Lung (tissue), 11 donors: ENCODE measurements at regions not wholly inside any gene's neighbourhood (a gene's known extent, or its start where the extent isn't known, plus 50 kb on each side); places are given as distances from the start of the nearest gene placed in this dataset.

Experiments
- ATAC-seq: fragments of 200-7000 bp; cut with Tn5 transposase; one replicate; pipeline ENCODE4 v1.9.1; 2020; ENCODE audit warnings: moderate number of reproducible peaks; ENCODE audit not compliant: insufficient read depth, low FRiP score
- DNase-seq, 3 donors: peaks; one replicate each; pipeline ENCODE4 v3.0.0-alpha.2; 2013 to 2017
- H3K27ac ChIP-seq, 2 donors: one replicate each; pipeline ENCODE4 v1.5.1; 2013; ENCODE audit warnings: mild to moderate bottlenecking in 2 of 2, moderate library complexity in 2 of 2, control low read depth in 1 of 2, inconsistent platforms in 1 of 2, low read depth in 1 of 2, low read length in 1 of 2
- H3K27me3 ChIP-seq, 3 donors: one replicate each; pipeline ENCODE4 v1.5.1; 2013; ENCODE audit warnings: low read length in 2 of 3; ENCODE audit not compliant: control insufficient read depth in 3 of 3, insufficient read depth in 3 of 3
- H3K36me3 ChIP-seq, 4 donors: one replicate each; pipeline ENCODE4 v1.5.1; 2013; ENCODE audit warnings: low read length in 4 of 4, mild to moderate bottlenecking in 1 of 4, moderate library complexity in 1 of 4; ENCODE audit not compliant: control insufficient read depth in 4 of 4, insufficient read depth in 4 of 4
- H3K4me1 ChIP-seq, 5 donors: one replicate each; pipeline ENCODE4 v1.5.1; 2013; ENCODE audit warnings: low read length in 5 of 5, mild to moderate bottlenecking in 2 of 5, moderate library complexity in 1 of 5; ENCODE audit not compliant: control insufficient read depth in 5 of 5, insufficient read depth in 5 of 5
- H3K4me3 ChIP-seq: one replicate; pipeline ENCODE4 v1.5.1; 2013; ENCODE audit warnings: mild to moderate bottlenecking, control low read depth, moderate library complexity
- H3K9ac ChIP-seq, 2 donors: one replicate each; pipeline ENCODE4 v1.5.1; 2013; ENCODE audit warnings: low read length in 2 of 2, control low read depth in 1 of 2; ENCODE audit not compliant: insufficient read depth in 1 of 2
- H3K9me3 ChIP-seq, 4 donors: one replicate each; pipeline ENCODE4 v1.5.1; 2013; ENCODE audit warnings: low read length in 3 of 4, mild to moderate bottlenecking in 1 of 4, moderate library complexity in 1 of 4; ENCODE audit not compliant: control insufficient read depth in 4 of 4, insufficient read depth in 3 of 4
- CTCF ChIP-seq: IDR thresholded peaks from 2 replicates; pipeline ENCODE4 v1.5.1; 2012; ENCODE audit warnings: mild to moderate bottlenecking; ENCODE audit errors: control extremely low read depth, extremely low read depth
- WGBS, 2 donors: extraction: QIAGEN DNeasy Blood & Tissue Kit; methylation state at CpG; one replicate each; pipeline ENCODE4 v1.1.7; 2013; 5-methylcytosine and 5-hydroxymethylcytosine counted together
- donor health status: control.
- donor health status: control.
- donor health status: Bipolar disorder and iron deficiency.
- donor health status: healthy.
- donor health status: DM: yes; HTN: yes; CAD: no.

DNA sequence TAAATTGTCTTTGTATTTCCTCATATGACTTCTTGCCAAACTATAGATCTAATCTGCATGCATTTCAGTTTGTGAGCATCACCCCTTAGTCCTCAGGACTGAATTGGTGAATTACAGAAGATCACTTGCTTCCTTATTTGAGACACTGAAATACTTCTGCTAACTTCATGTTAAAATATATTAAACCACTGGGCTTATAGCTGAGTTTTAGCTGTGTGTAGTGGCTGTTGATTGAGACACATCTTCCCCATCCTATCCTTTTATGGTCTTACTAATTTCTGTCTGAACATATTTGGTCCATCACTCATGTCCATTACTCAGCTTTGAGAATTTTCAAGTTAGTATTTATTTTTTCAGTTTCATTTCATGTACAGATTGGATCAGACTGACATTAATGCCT is 295.9 kb downstream of the PSAT1 start:
- no peaks in the 10 kb centered on the region for H3K4me1 ChIP-seq
- no peak for TF ChIP-seq CTCF
- no peaks in the 10 kb centered on the region for H3K36me3 ChIP-seq
- H3K27ac ChIP-seq, result no peak overlapping the region
- ATAC-seq (no peak), DNase-seq (no peak)
- H3K4me3 ChIP-seq, result no peak overlapping the region
- peaks cover 0 to 1% (median 0%) of the 10 kb centered on the region in 4 donors for H3K9me3 ChIP-seq
- no peaks in the 10 kb centered on the region for H3K27me3 ChIP-seq
- no peak overlapping the region for H3K9ac ChIP-seq

- no peak overlapping the region for H3K4me3 ChIP-seq
- H3K27me3 ChIP-seq, result peaks cover 0 to 5% (median 4%) of the 10 kb centered on the region in 3 donors
- ATAC-seq (no peak), DNase-seq (no peak)
- H3K4me1 ChIP-seq, result no peaks in the 10 kb centered on the region
- no peaks in the 10 kb centered on the region for H3K9me3 ChIP-seq
- no peak for TF ChIP-seq CTCF
- H3K27ac ChIP-seq, result no peak overlapping the region
- no peak overlapping the region for H3K9ac ChIP-seq
- no peaks in the 10 kb centered on the region for H3K36me3 ChIP-seq
- 69 to 85% methylated on average over 5 of the region's 5 CpGs for WGBS, 2 donors
Measured at GRCh38 chr9:78595200-78595945, 298.4 kb downstream of the PSAT1 start.

DNA sequence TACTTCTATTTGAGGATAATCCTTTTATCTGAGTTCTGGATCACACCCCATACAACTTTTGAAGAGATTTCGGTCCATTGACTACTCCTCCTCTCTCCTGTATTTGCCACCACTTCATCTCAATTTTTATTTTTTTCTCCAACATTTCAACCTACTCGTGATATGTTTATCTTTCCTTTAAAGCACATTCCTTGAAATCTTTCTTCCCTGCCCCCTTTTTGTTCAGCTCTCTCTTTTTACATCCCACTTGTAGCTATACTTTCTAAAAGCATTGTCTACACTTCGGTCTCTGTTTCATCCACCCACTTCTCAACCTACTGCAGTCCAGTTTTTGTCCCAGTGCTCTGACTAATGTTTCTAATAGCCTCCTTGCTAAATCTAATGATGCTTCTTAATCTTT is 299.4 kb downstream of the PSAT1 start:
- no peaks in the 10 kb centered on the region for H3K9me3 ChIP-seq
- DNase-seq (no peak), ATAC-seq (no peak)
- H3K27me3 ChIP-seq, result peaks cover 0 to 5% (median 4%) of the 10 kb centered on the region in 3 donors
- no peak overlapping the region for H3K4me3 ChIP-seq
- H3K9ac ChIP-seq, result no peak overlapping the region
- no peak for TF ChIP-seq CTCF
- 69 to 83% methylated on average over 3 of the region's 3 CpGs for WGBS, 2 donors
- H3K36me3 ChIP-seq, result no peaks in the 10 kb centered on the region
- H3K27ac ChIP-seq, result no peak overlapping the region
- H3K4me1 ChIP-seq, result no peaks in the 10 kb centered on the region

- WGBS, 2 donors, result 34 to 46% methylated on average over 5 of the region's 5 CpGs
- no peaks in the 10 kb centered on the region for H3K9me3 ChIP-seq
- no peaks in the 10 kb centered on the region for H3K4me1 ChIP-seq
- no peak overlapping the region for H3K9ac ChIP-seq
- no peak for TF ChIP-seq CTCF
- H3K27ac ChIP-seq, result no peak overlapping the region
- H3K36me3 ChIP-seq, result no peaks in the 10 kb centered on the region
- H3K27me3 ChIP-seq, result peaks cover 0 to 9% (median 4%) of the 10 kb centered on the region in 3 donors
- H3K4me3 ChIP-seq, result no peak overlapping the region
- DNase-seq, result no peak
- no peak for ATAC-seq
Measured at GRCh38 chr9:78598120-78598519, 301.2 kb downstream of the PSAT1 start.
